K562 (cell line): ENCODE measurements at regions not wholly inside any gene's neighbourhood (a gene's known extent, or its start where the extent isn't known, plus 50 kb on each side); places are given as distances from the start of the nearest gene placed in this dataset.
A peak's percentile ranks its signal among the peaks of the same experiment; 100 is the strongest.

Experiments used
- BRD4 ChIP-seq: fragments of 200-600 bp; sonication (generic); IDR thresholded peaks from 2 replicates; pipeline ENCODE4 v1.6.1; 2017; ENCODE audit warnings: inconsistent platforms
- FIP1L1 ChIP-seq: fragments of 200-400 bp; formaldehyde crosslinking; IDR thresholded peaks from 2 replicates; pipeline ENCODE4 v1.6.1; 2018; ENCODE audit warnings: mild to moderate bottlenecking, low read depth, low read length; ENCODE audit not compliant: poor library complexity, severe bottlenecking
- KHSRP ChIP-seq: fragments of 450-650 bp; IDR thresholded peaks from 2 replicates; pipeline ENCODE4 v1.6.1; 2017
- PHF20 ChIP-seq: fragments of 450-650 bp; IDR thresholded peaks from 2 replicates; pipeline ENCODE4 v1.6.1; 2018; ENCODE audit not compliant: partially characterized antibody
- PML ChIP-seq: IDR thresholded peaks from 2 replicates; pipeline ENCODE4 v1.6.1; 2012; ENCODE audit warnings: low read length, inconsistent platforms
- SAP30 ChIP-seq: fragments of 200-600 bp; sonication (generic); IDR thresholded peaks from 2 replicates; pipeline ENCODE4 v1.6.1; 2012; ENCODE audit warnings: borderline replicate concordance, low read depth, mild to moderate bottlenecking, moderate library complexity, low read length, control low read depth, inconsistent platforms; ENCODE audit not compliant: insufficient read depth, poor library complexity, severe bottlenecking
- SMARCC2 ChIP-seq: fragments of 450-650 bp; IDR thresholded peaks from 2 replicates; pipeline ENCODE4 v1.6.1; 2017; ENCODE audit warnings: antibody characterized with exemption, moderate library complexity, mild to moderate bottlenecking, low read depth
- TBP ChIP-seq: optimal IDR thresholded peaks from 2 replicates; pipeline ENCODE3; 2011; ENCODE audit warnings: low read depth, low read length, improper control_type of control experiment
- ZNF263 ChIP-seq: sonication (generic); formaldehyde crosslinking; IDR thresholded peaks from 2 replicates; pipeline ENCODE4 v1.8.0; 2022; ENCODE audit warnings: mild to moderate bottlenecking, missing genetic modification reagents, borderline replicate concordance
- TF ChIP-seq, protein P1 (sequence below): fragments of 150-350 bp; conservative IDR thresholded peaks from 2 replicates; pipeline ENCODE4 v1.6.1; 2014; ENCODE audit warnings: low read length
- TF ChIP-seq, protein P2 (sequence below): fragments of 150-350 bp; IDR thresholded peaks from 2 replicates; pipeline ENCODE4 v1.6.1; 2014; ENCODE audit warnings: low read depth, mild to moderate bottlenecking, low read length, borderline replicate concordance
- TF ChIP-seq, protein P3 (sequence below): fragments of 250-450 bp; sonication (Bioruptor Pico); IDR thresholded peaks from 2 replicates; pipeline ENCODE4 v1.8.0; 2021; ENCODE audit warnings: moderate library complexity, mild to moderate bottlenecking, inconsistent platforms
- TF ChIP-seq, protein P4 (sequence below): sonication (generic); formaldehyde crosslinking; IDR thresholded peaks from 2 replicates; pipeline ENCODE4 v1.8.1; 2023; ENCODE audit warnings: missing genetic modification reagents, mild to moderate bottlenecking, borderline replicate concordance
- TF ChIP-seq, protein P5 (sequence below): fragments of 250-450 bp; sonication (Bioruptor Pico); IDR thresholded peaks from 2 replicates; pipeline ENCODE4 v1.8.0; 2022; ENCODE audit warnings: inconsistent platforms

DNA sequence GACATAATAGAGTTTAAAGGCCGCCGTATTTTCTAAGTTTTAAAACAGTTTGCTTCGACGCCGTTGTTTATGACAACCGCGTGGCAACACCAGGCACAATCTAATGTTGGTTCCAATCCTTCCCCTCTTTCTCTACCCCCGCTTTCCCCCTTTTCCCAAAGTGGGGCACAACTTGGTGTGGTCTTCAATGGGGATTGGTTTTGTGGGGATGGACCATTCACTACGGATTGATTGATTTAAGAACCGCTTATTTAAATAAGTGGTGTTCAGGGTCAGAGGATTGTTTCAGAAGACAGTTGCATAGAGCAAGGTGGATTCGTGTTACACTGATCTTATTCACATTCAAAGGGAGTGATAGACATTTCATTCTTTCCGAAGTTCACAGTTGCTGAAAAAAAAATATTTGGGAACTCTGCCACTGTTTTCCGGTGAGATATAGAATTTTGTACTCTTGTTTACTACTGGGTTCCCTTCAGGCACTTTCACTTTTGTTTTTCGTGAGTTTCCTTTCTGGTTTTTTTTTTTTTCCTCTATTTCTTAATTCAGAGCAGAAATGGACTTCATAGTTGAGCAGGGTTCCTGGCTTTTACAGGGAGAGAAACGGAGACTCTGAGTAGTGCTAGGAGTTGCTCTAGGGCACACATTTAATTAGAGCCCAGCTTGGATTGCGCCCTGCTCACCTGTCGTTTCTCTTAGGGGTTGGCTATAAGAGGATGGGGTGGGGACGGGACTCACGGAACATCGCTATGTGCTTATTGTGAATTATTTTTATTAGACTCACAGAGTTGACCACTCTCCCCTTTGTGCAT is 79.6 kb upstream of the AK4 start (continued):
- TF ChIP-seq TBP (peak; percentile 29), BRD4 (no peak), SAP30 (peak; percentile 13), KHSRP (no peak), SMARCC2 (no peak), PHF20 (peak; percentile 24), FIP1L1 (no peak), ZNF263 (no peak), PML (no peak)
- TF ChIP-seq, protein P1, sequence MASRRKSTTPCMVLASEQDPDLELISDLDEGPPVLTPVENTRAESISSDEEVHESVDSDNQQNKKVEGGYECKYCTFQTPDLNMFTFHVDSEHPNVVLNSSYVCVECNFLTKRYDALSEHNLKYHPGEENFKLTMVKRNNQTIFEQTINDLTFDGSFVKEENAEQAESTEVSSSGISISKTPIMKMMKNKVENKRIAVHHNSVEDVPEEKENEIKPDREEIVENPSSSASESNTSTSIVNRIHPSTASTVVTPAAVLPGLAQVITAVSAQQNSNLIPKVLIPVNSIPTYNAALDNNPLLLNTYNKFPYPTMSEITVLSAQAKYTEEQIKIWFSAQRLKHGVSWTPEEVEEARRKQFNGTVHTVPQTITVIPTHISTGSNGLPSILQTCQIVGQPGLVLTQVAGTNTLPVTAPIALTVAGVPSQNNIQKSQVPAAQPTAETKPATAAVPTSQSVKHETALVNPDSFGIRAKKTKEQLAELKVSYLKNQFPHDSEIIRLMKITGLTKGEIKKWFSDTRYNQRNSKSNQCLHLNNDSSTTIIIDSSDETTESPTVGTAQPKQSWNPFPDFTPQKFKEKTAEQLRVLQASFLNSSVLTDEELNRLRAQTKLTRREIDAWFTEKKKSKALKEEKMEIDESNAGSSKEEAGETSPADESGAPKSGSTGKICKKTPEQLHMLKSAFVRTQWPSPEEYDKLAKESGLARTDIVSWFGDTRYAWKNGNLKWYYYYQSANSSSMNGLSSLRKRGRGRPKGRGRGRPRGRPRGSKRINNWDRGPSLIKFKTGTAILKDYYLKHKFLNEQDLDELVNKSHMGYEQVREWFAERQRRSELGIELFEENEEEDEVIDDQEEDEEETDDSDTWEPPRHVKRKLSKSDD = no peak
- TF ChIP-seq, protein P2, sequence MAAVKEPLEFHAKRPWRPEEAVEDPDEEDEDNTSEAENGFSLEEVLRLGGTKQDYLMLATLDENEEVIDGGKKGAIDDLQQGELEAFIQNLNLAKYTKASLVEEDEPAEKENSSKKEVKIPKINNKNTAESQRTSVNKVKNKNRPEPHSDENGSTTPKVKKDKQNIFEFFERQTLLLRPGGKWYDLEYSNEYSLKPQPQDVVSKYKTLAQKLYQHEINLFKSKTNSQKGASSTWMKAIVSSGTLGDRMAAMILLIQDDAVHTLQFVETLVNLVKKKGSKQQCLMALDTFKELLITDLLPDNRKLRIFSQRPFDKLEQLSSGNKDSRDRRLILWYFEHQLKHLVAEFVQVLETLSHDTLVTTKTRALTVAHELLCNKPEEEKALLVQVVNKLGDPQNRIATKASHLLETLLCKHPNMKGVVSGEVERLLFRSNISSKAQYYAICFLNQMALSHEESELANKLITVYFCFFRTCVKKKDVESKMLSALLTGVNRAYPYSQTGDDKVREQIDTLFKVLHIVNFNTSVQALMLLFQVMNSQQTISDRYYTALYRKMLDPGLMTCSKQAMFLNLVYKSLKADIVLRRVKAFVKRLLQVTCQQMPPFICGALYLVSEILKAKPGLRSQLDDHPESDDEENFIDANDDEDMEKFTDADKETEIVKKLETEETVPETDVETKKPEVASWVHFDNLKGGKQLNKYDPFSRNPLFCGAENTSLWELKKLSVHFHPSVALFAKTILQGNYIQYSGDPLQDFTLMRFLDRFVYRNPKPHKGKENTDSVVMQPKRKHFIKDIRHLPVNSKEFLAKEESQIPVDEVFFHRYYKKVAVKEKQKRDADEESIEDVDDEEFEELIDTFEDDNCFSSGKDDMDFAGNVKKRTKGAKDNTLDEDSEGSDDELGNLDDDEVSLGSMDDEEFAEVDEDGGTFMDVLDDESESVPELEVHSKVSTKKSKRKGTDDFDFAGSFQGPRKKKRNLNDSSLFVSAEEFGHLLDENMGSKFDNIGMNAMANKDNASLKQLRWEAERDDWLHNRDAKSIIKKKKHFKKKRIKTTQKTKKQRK = no peak
- TF ChIP-seq, protein P3, sequence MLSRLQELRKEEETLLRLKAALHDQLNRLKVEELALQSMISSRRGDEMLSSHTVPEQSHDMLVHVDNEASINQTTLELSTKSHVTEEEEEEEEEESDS = no peak
- TF ChIP-seq, protein P4, sequence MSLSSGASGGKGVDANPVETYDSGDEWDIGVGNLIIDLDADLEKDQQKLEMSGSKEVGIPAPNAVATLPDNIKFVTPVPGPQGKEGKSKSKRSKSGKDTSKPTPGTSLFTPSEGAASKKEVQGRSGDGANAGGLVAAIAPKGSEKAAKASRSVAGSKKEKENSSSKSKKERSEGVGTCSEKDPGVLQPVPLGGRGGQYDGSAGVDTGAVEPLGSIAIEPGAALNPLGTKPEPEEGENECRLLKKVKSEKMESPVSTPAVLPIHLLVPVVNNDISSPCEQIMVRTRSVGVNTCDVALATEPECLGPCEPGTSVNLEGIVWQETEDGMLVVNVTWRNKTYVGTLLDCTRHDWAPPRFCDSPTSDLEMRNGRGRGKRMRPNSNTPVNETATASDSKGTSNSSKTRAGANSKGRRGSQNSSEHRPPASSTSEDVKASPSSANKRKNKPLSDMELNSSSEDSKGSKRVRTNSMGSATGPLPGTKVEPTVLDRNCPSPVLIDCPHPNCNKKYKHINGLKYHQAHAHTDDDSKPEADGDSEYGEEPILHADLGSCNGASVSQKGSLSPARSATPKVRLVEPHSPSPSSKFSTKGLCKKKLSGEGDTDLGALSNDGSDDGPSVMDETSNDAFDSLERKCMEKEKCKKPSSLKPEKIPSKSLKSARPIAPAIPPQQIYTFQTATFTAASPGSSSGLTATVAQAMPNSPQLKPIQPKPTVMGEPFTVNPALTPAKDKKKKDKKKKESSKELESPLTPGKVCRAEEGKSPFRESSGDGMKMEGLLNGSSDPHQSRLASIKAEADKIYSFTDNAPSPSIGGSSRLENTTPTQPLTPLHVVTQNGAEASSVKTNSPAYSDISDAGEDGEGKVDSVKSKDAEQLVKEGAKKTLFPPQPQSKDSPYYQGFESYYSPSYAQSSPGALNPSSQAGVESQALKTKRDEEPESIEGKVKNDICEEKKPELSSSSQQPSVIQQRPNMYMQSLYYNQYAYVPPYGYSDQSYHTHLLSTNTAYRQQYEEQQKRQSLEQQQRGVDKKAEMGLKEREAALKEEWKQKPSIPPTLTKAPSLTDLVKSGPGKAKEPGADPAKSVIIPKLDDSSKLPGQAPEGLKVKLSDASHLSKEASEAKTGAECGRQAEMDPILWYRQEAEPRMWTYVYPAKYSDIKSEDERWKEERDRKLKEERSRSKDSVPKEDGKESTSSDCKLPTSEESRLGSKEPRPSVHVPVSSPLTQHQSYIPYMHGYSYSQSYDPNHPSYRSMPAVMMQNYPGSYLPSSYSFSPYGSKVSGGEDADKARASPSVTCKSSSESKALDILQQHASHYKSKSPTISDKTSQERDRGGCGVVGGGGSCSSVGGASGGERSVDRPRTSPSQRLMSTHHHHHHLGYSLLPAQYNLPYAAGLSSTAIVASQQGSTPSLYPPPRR = no peak
- TF ChIP-seq, protein P5, sequence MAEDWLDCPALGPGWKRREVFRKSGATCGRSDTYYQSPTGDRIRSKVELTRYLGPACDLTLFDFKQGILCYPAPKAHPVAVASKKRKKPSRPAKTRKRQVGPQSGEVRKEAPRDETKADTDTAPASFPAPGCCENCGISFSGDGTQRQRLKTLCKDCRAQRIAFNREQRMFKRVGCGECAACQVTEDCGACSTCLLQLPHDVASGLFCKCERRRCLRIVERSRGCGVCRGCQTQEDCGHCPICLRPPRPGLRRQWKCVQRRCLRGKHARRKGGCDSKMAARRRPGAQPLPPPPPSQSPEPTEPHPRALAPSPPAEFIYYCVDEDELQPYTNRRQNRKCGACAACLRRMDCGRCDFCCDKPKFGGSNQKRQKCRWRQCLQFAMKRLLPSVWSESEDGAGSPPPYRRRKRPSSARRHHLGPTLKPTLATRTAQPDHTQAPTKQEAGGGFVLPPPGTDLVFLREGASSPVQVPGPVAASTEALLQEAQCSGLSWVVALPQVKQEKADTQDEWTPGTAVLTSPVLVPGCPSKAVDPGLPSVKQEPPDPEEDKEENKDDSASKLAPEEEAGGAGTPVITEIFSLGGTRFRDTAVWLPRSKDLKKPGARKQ = no peak
